HG02623 (cell line): ENCODE measurements at regions not wholly inside any gene's neighbourhood (a gene's known extent, or its start where the extent isn't known, plus 50 kb on each side); places are given as distances from the start of the nearest gene placed in this dataset.
"Not testable (repeated sequence)": the region's sequence is repeated elsewhere in the genome, so short reads cannot be mapped to it uniquely, and the experiment has no call there.

Experiments used
- ATAC-seq: cut with Tn5 transposase; IDR thresholded peaks from one replicate; pipeline ENCODE4 v1.9.1; 2021; ENCODE audit warnings: moderate library complexity; ENCODE audit not compliant: unreplicated experiment

DNA sequence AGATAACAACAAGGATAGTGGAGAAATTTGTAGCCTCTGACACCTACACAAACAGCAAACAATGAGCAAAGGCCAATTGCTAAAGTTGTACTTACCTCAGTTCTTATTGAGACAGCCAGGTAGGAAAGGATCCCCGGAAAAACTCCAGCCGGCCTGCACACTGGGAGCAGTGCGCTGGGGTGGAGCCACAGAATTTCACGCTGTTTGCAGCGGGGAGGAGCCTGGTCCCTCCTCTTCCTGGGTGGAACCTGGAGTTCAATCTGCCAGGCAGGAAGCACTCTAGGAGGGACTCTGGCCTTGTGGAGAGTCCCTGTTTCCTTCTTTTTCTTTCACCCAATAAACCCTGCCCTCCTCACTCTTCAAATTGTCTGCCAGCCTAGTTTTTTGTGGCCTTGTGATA lies 382.6 kb upstream of the TGIF2LX start:
- ATAC-seq, result not testable (repeated sequence)

DNA sequence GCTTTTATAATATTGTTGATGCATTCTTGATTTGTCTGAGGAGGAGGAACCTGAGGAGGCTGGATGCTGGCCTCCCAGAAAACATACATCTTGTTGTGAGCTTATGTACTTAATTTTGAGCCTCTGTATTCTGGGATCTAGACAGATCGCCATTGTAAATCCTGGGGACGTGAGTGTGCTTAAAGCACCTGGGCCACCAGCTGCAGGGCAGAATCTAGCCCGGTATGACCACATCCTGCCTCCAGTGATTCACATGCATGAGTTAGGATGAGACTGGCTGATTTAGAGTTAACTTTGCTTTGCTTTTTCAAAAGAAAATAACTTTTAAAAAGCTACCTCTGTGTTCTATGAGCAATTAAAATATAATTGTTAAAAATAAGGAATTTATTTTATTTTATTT lies 364.6 kb upstream of the TGIF2LX start:
- not testable (repeated sequence) for ATAC-seq

GRCh38 chrX:89562079-89562478 lies 359.6 kb upstream of the TGIF2LX start:
- ATAC-seq, result not testable (repeated sequence)

DNA sequence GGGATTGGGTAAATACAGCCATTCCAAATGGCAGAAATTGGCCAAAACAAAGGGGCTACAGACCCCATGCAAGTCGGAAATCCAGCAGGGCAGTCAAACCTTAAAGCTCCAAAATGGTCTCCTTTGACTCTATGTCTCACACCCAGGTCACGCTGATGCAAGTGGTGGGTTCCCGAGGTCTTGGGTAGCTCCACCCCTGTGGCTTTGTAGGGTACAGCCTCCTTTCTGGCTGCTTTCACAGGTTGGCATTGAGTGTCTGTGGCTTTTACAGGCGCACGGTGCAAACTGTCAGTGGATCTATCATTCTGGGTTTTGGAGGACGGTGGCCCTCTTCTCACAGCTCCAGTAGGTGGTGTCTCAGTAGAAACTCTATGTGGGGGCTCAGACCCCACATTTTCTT lies 358.6 kb upstream of the TGIF2LX start:
- not testable (repeated sequence) for ATAC-seq

GRCh38 chrX:89567787-89568186 lies 353.9 kb upstream of the TGIF2LX start:
- ATAC-seq, result not testable (repeated sequence)

DNA sequence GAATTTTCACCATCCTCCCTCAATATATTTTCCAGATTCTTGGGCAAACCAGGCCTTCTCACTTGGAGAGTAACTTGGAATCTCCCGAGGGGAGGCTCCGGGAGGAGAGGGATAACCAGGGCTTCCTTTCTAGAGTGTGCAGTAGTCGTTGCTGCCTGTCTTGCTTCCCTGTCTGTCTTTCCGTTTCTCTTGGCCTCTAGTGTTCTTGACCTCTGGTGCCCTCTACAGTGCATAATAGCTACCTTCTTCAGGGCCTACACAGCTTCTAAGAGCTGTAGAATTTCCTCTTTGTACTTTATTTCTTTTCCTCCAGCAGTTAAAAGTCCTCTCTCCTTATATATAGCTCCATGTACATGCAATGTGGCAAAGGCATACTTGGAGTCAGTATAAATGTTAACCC lies 339.8 kb upstream of the TGIF2LX start:
- not testable (repeated sequence) for ATAC-seq

- not testable (repeated sequence) for ATAC-seq
These were observed 289.9 kb upstream of the TGIF2LX start for GRCh38 chrX:89631858-89632257.

GRCh38 chrX:89635887-89636286 lies 285.8 kb upstream of the TGIF2LX start:
- not testable (repeated sequence) for ATAC-seq

GRCh38 chrX:89658662-89659061 lies 263.0 kb upstream of the TGIF2LX start:
- not testable (repeated sequence) for ATAC-seq

DNA sequence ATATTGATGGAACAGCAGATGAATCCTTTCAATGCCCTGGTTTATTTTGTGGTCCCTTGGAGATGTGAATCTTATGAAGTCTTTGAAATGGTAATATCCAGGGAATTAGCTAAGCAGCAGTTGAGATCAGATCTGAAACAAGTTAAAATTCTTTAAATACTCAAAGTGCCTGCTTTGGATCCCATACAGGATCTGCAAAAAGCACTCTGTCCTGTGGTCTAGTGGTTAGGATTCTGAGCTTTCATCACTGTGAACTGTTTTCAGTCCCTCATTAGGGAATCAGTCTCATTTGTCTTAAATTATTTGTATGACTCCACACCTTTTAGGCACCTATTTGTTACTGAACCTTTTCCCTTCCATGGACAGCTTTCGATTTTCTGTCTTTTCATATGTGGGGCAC lies 215.2 kb upstream of the TGIF2LX start:
- ATAC-seq, result not testable (repeated sequence)

DNA sequence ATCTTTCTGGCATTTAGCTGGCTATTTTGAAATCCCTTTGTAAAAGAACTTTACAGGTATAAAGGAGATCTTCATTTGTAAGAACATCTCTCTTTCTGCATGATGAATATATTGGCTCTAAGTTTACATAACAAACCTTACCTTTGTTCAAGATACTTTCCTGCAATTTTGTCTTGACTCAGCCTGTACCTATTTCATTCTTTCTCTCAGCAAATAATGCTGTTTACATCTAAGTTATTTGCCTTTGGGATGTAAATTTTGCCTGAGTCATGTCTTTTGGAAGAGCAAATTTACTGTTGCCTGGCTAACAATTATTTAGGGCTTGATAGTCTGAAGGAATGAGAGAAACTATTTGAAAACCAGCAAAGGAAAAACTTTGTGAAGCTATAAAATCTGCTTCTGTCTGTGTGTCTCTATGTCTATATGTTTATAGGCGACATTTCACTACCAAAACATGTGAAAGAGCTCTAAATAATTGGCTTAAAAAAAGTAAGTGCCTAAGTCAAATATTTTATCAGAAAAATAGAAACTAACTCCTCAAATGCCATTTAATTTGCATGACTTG lies 214.3 kb upstream of the TGIF2LX start:
- not testable (repeated sequence) for ATAC-seq

DNA sequence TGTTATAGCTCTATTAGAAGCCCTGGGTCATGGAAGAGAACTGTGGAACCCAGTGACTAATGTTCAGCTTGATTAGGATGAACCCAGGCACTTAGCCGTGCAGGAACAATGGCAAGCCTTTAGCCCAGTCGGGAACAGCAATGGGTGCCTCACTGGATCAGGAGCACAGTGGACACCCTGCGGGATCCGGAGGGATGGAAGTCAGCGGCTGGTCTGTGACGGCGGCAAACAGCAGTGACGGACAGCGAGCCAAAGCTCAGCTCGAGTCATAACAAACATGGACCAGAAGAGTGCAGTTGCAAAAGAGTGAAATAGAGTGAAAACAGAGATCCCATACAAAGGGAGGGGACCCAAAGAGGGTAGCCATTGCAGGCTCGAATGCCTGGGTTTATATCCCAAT lies 187.3 kb upstream of the TGIF2LX start:
- ATAC-seq, result not testable (repeated sequence)

DNA sequence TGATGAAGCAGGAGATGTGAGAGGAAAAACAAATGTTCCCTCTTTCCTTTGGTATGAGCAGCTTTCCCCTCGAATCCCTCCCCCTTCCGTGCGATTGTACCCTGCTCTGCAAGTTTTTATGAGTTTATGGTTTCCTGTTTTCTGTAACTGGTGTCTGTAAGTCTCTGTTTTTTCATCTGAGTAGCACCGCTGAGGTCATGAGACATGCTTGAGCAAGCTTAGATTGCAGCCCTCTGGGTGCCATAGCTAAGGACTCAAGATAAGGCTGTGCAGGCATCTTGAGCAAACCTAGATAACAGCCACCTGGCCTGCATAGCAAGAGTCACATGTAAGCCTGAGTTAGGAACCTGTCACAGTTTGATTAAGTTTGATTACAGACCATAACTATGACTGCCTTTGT lies 165.2 kb upstream of the TGIF2LX start:
- ATAC-seq, result not testable (repeated sequence)

DNA sequence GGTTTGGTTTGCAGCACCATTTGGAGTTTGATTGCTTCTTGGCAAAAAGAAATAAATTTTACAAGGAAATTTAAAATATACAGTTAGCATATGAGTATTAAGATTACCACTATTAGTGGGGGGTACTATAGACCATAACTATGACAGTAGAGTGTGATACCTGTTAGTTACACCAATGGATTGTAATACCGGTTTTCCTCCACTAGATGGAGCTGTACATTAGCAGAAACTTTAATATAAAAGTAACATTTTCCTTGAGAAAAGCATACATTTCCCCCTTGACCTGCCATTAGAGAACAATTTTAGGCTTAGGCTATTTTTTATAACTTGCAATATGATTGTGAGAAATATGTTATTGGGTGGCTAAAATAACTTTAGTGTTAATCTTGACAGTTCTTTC lies 163.9 kb upstream of the TGIF2LX start:
- ATAC-seq, result peak; percentile 47

DNA sequence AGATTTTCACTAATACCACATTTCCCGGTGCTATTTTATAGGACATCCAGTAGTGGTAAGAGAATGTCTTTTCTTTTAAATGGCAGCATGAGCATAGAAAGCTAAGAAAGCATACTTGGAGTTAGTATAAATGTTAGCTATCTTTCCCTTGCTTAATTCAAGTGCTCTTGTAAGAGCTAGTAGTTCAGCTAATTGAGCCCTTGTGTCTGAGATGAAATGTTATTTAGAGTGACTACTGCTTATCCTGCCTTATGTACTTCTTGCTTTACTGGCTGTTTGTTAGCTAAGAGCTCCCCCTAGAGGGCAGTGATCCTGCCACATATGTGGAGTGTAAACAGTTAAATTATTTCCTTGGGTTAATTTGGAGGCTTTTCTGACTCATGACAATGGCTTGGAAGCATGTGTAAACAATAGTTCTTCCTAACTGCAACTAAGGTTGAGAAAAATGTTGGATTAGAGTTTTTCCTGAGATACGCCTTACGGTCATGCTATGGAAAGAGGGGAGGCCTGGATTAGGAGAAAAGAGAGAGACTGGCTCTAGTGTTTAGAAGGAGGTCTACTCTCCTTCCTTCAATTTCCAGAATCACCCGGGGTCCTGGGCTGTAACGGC lies 162.5 kb upstream of the TGIF2LX start:
- not testable (repeated sequence) for ATAC-seq

- ATAC-seq, result not testable (repeated sequence)
These were observed 150.1 kb upstream of the TGIF2LX start for GRCh38 chrX:89771639-89772038.

DNA sequence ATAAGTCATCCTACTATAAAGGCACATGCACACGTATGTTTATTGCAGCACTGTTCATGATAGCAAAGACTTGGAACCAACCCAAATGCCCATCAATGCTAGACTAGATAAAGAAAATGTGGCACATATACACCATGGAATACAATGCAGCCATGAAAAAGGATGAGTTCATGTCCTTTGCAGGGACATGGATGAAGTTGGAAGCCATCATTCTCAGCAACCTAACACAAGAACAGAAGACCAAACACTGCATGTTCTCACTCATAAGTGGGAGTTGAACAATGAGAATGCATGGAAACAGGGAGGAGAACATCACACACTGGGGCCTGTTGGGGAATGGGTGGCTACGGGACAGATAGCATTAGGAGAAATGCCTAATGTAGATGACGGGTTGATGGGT lies 110.3 kb upstream of the TGIF2LX start:
- not testable (repeated sequence) for ATAC-seq

DNA sequence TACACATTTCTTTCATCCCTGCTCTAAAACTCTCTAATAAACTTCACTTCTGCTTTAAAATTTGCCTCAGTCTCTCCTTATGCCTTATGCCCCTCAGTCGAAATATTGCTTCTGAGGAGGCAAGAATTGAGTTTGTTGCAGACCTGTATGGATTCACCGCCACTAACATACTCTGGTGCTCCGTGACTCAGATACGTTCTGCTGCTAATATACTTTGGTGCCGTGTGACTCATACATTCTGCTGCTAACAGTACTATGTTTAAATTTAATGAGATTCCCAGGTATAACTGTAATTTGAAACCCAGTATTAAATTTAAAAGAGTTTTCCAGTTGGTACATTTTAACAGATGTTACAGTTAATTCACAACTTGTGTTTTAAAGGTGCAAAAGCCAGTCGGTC lies 82.0 kb upstream of the TGIF2LX start:
- ATAC-seq, result not testable (repeated sequence)

- ATAC-seq, result not testable (repeated sequence)
These were observed 50.0 kb upstream of the TGIF2LX start for GRCh38 chrX:89871662-89872061.
